Liver (tissue), 8 donors: ENCODE measurements at regions not wholly inside any gene's neighbourhood (a gene's known extent, or its start where the extent isn't known, plus 50 kb on each side); places are given as distances from the start of the nearest gene placed in this dataset.

ENCODE experiments used
- DNase-seq: peaks from one replicate; pipeline ENCODE4 v3.0.0-alpha.2; 2017; ENCODE audit warnings: low spot score
- H3K27ac ChIP-seq, 2 donors: one replicate each; pipeline ENCODE4 v1.7.0; 2013; ENCODE audit warnings: inconsistent platforms in 2 of 2, low read length in 2 of 2, control low read depth in 1 of 2, low read depth in 1 of 2, mild to moderate bottlenecking in 1 of 2
- H3K27me3 ChIP-seq, 4 donors: one replicate each; pipeline versions ENCODE4 v1.6.1 to v1.7.0; 2013; ENCODE audit warnings: low read length in 3 of 4, inconsistent platforms in 1 of 4, mild to moderate bottlenecking in 1 of 4, moderate library complexity in 1 of 4; ENCODE audit not compliant: control insufficient read depth in 4 of 4, insufficient read depth in 4 of 4
- H3K36me3 ChIP-seq, 4 donors: one replicate each; pipeline versions ENCODE4 v1.6.1 to v1.7.0; 2013; ENCODE audit warnings: low read length in 3 of 4, mild to moderate bottlenecking in 3 of 4, low read depth in 1 of 4, moderate library complexity in 1 of 4; ENCODE audit not compliant: control insufficient read depth in 4 of 4, insufficient read depth in 3 of 4
- H3K4me1 ChIP-seq, 4 donors: one replicate each; pipeline versions ENCODE4 v1.6.1 to v1.7.0; 2013; ENCODE audit warnings: low read length in 3 of 4, mild to moderate bottlenecking in 3 of 4, moderate library complexity in 1 of 4; ENCODE audit not compliant: control insufficient read depth in 4 of 4, insufficient read depth in 4 of 4
- H3K4me3 ChIP-seq, 3 donors: one replicate each; pipeline versions ENCODE4 v1.6.1 to v1.7.0; 2013; ENCODE audit warnings: low read length in 3 of 3, control low read depth in 1 of 3, low read depth in 1 of 3, mild to moderate bottlenecking in 1 of 3
- H3K9ac ChIP-seq, 2 donors: one replicate each; pipeline ENCODE4 v1.7.0; 2013; ENCODE audit warnings: low read length in 2 of 2, mild to moderate bottlenecking in 2 of 2, moderate library complexity in 2 of 2, control low read depth in 1 of 2, low read depth in 1 of 2
- H3K9me3 ChIP-seq, 4 donors: one replicate each; pipeline versions ENCODE4 v1.6.1 to v1.7.0; 2013; ENCODE audit warnings: low read length in 3 of 4; ENCODE audit not compliant: control insufficient read depth in 4 of 4
- ATF3 ChIP-seq: IDR thresholded peaks from 2 replicates; pipeline ENCODE4 v1.6.1; 2016; ENCODE audit warnings: antibody characterized with exemption
- EGR1 ChIP-seq, 2 donors: IDR thresholded peaks; 2 replicates each; pipeline ENCODE4 v1.6.1; 2016 to 2018; ENCODE audit warnings: antibody characterized with exemption in 2 of 2, low read depth in 2 of 2
- FOXA1 ChIP-seq: IDR thresholded peaks from 2 replicates; pipeline ENCODE4 v1.6.1; 2016; ENCODE audit warnings: antibody characterized with exemption
- FOXA2 ChIP-seq: IDR thresholded peaks from 2 replicates; pipeline ENCODE4 v1.6.1; 2016; ENCODE audit warnings: antibody characterized with exemption
- GABPA ChIP-seq, 2 donors: IDR thresholded peaks in 1 of 2; conservative IDR thresholded peaks in 1 of 2; 2 replicates each; pipeline ENCODE4 v1.6.1; 2016; ENCODE audit warnings: antibody characterized with exemption in 2 of 2, mild to moderate bottlenecking in 1 of 2, moderate library complexity in 1 of 2
- HNF4A ChIP-seq, 2 donors: conservative IDR thresholded peaks; 2 replicates each; pipeline ENCODE4 v1.6.1; 2016; ENCODE audit warnings: antibody characterized with exemption in 2 of 2, mild to moderate bottlenecking in 2 of 2
- HNF4G ChIP-seq: IDR thresholded peaks from 2 replicates; pipeline ENCODE4 v1.6.1; 2016; ENCODE audit warnings: antibody characterized with exemption
- JUND ChIP-seq, 2 donors: IDR thresholded peaks; 2 replicates each; pipeline ENCODE4 v1.6.1; 2016; ENCODE audit warnings: antibody characterized with exemption in 2 of 2
- MAX ChIP-seq: IDR thresholded peaks from 2 replicates; pipeline ENCODE4 v1.6.1; 2016; ENCODE audit warnings: antibody characterized with exemption
- NR2F2 ChIP-seq: IDR thresholded peaks from 2 replicates; pipeline ENCODE4 v1.6.1; 2016; ENCODE audit warnings: antibody characterized with exemption
- RAD21 ChIP-seq, 2 donors: IDR thresholded peaks; 2 replicates each; pipeline ENCODE4 v1.6.1; 2016; ENCODE audit warnings: antibody characterized with exemption in 2 of 2, mild to moderate bottlenecking in 2 of 2
- RXRA ChIP-seq, 2 donors: IDR thresholded peaks; 2 replicates each; pipeline ENCODE4 v1.6.1; 2017 to 2018; ENCODE audit warnings: antibody characterized with exemption in 2 of 2, mild to moderate bottlenecking in 1 of 2
- SP1 ChIP-seq: IDR thresholded peaks from 2 replicates; pipeline ENCODE4 v1.6.1; 2018; ENCODE audit warnings: antibody characterized with exemption, mild to moderate bottlenecking
- TAF1 ChIP-seq: conservative IDR thresholded peaks from 2 replicates; pipeline ENCODE4 v1.6.1; 2016; ENCODE audit warnings: antibody characterized with exemption, mild to moderate bottlenecking
- YY1 ChIP-seq: IDR thresholded peaks from 2 replicates; pipeline ENCODE4 v1.6.1; 2016; ENCODE audit warnings: antibody characterized with exemption, mild to moderate bottlenecking
- whole genome bisulfite sequencing: extraction: QIAGEN DNeasy Blood & Tissue Kit; methylation state at CpG from one replicate; pipeline ENCODE4 v1.1.7; 2013; 5-methylcytosine and 5-hydroxymethylcytosine counted together
- TF ChIP-seq, protein P1 (sequence below): fragments of 150-350 bp; IDR thresholded peaks from 2 replicates; pipeline ENCODE4 v1.5.1; 2017; ENCODE audit warnings: improper control_type of control experiment, low read depth, low read length; ENCODE audit not compliant: missing input control
- TF ChIP-seq, protein P2 (sequence below): IDR thresholded peaks from 2 replicates; pipeline ENCODE4 v1.6.1; 2016; ENCODE audit warnings: antibody characterized with exemption
- TF ChIP-seq, protein P3 (sequence below): IDR thresholded peaks from 2 replicates; pipeline ENCODE4 v1.6.1; 2016; ENCODE audit warnings: antibody characterized with exemption, mild to moderate bottlenecking
- donor health status: healthy.
- donor health status: healthy.
- donor health status: healthy.
- donor health status: healthy.
- donor health status: healthy.

GRCh38 chr6:137378090-137378369, 116.2 kb downstream of the OLIG3 start:
- H3K27me3 ChIP-seq, result no peaks in the 10 kb centered on the region
- H3K9ac ChIP-seq, result no peak overlapping the region
- WGBS, result 47% methylated on average over 2 of the region's 2 CpGs
- no peak overlapping the region for H3K4me3 ChIP-seq
- H3K4me1 ChIP-seq, result peaks cover 0 to 4% (median 1%) of the 10 kb centered on the region in 4 donors
- no peaks in the 10 kb centered on the region for H3K36me3 ChIP-seq
- TF ChIP-seq SP1, result peak; percentile 35
- TF ChIP-seq HNF4A (conservative IDR thresholded peaks at IDR 0.05), result peak in 1 of 2 donors; percentile 32
- no peak for TF ChIP-seq NR2F2
- TF ChIP-seq RXRA (IDR thresholded peaks at IDR 0.05), result peak in 1 of 2 donors; percentile 26
- no peak for TF ChIP-seq HNF4G
- no peak for DNase-seq
- peak overlapping the region in 1 of 2 donors; percentile 16 for H3K27ac ChIP-seq
- no peaks in the 10 kb centered on the region for H3K9me3 ChIP-seq

- no peak overlapping the region for H3K27ac ChIP-seq
- H3K4me3 ChIP-seq, result no peak overlapping the region
- no peaks in the 10 kb centered on the region for H3K36me3 ChIP-seq
- H3K9ac ChIP-seq, result no peak overlapping the region
- peaks cover 3 to 22% (median 6%) of the 10 kb centered on the region in 4 donors for H3K4me1 ChIP-seq
- no peaks in the 10 kb centered on the region for H3K27me3 ChIP-seq
- no peaks in the 10 kb centered on the region for H3K9me3 ChIP-seq
- no peak for TF ChIP-seq GABPA (IDR thresholded peaks at IDR 0.05 in 1 of 2, conservative IDR thresholded peaks at IDR 0.05 in 1 of 2)
- TF ChIP-seq RXRA (IDR thresholded peaks at IDR 0.05), result no peak
- TF ChIP-seq RAD21 (IDR thresholded peaks at IDR 0.05), result no peak
- no peak for TF ChIP-seq TAF1
- TF ChIP-seq YY1, result no peak
- TF ChIP-seq FOXA1, result no peak
- no peak for TF ChIP-seq HNF4A (conservative IDR thresholded peaks at IDR 0.05)
- no peak for TF ChIP-seq FOXA2
- no peak for DNase-seq
- 92% methylated on average over 1 of the region's 1 CpG for WGBS
These were observed 120.9 kb downstream of the OLIG3 start for GRCh38 chr6:137373296-137373695.

- Histone ChIP-seq H3K4me3 (no peak overlapping the region), H3K27me3 (no peaks in the 10 kb centered on the region), H3K9ac (no peak overlapping the region), H3K9me3 (no peaks in the 10 kb centered on the region), H3K4me1 (peaks cover 3 to 22% (median 5%) of the 10 kb centered on the region in 4 donors), H3K27ac (no peak overlapping the region), H3K36me3 (no peaks in the 10 kb centered on the region)
- TF ChIP-seq NR2F2, result no peak
- TF ChIP-seq JUND (IDR thresholded peaks at IDR 0.05), result no peak
- TF ChIP-seq, protein P1, sequence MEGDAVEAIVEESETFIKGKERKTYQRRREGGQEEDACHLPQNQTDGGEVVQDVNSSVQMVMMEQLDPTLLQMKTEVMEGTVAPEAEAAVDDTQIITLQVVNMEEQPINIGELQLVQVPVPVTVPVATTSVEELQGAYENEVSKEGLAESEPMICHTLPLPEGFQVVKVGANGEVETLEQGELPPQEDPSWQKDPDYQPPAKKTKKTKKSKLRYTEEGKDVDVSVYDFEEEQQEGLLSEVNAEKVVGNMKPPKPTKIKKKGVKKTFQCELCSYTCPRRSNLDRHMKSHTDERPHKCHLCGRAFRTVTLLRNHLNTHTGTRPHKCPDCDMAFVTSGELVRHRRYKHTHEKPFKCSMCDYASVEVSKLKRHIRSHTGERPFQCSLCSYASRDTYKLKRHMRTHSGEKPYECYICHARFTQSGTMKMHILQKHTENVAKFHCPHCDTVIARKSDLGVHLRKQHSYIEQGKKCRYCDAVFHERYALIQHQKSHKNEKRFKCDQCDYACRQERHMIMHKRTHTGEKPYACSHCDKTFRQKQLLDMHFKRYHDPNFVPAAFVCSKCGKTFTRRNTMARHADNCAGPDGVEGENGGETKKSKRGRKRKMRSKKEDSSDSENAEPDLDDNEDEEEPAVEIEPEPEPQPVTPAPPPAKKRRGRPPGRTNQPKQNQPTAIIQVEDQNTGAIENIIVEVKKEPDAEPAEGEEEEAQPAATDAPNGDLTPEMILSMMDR, result no peak
- TF ChIP-seq HNF4G, result no peak
- no peak for TF ChIP-seq ATF3
- TF ChIP-seq, protein P2, sequence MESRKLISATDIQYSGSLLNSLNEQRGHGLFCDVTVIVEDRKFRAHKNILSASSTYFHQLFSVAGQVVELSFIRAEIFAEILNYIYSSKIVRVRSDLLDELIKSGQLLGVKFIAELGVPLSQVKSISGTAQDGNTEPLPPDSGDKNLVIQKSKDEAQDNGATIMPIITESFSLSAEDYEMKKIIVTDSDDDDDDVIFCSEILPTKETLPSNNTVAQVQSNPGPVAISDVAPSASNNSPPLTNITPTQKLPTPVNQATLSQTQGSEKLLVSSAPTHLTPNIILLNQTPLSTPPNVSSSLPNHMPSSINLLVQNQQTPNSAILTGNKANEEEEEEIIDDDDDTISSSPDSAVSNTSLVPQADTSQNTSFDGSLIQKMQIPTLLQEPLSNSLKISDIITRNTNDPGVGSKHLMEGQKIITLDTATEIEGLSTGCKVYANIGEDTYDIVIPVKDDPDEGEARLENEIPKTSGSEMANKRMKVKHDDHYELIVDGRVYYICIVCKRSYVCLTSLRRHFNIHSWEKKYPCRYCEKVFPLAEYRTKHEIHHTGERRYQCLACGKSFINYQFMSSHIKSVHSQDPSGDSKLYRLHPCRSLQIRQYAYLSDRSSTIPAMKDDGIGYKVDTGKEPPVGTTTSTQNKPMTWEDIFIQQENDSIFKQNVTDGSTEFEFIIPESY, result no peak
- no peak for TF ChIP-seq EGR1 (IDR thresholded peaks at IDR 0.05; ENCODE audit: low read depth in 2 of 2)
- TF ChIP-seq GABPA (IDR thresholded peaks at IDR 0.05 in 1 of 2, conservative IDR thresholded peaks at IDR 0.05 in 1 of 2), result no peak
- TF ChIP-seq YY1, result no peak
- TF ChIP-seq SP1, result no peak
- TF ChIP-seq, protein P3, sequence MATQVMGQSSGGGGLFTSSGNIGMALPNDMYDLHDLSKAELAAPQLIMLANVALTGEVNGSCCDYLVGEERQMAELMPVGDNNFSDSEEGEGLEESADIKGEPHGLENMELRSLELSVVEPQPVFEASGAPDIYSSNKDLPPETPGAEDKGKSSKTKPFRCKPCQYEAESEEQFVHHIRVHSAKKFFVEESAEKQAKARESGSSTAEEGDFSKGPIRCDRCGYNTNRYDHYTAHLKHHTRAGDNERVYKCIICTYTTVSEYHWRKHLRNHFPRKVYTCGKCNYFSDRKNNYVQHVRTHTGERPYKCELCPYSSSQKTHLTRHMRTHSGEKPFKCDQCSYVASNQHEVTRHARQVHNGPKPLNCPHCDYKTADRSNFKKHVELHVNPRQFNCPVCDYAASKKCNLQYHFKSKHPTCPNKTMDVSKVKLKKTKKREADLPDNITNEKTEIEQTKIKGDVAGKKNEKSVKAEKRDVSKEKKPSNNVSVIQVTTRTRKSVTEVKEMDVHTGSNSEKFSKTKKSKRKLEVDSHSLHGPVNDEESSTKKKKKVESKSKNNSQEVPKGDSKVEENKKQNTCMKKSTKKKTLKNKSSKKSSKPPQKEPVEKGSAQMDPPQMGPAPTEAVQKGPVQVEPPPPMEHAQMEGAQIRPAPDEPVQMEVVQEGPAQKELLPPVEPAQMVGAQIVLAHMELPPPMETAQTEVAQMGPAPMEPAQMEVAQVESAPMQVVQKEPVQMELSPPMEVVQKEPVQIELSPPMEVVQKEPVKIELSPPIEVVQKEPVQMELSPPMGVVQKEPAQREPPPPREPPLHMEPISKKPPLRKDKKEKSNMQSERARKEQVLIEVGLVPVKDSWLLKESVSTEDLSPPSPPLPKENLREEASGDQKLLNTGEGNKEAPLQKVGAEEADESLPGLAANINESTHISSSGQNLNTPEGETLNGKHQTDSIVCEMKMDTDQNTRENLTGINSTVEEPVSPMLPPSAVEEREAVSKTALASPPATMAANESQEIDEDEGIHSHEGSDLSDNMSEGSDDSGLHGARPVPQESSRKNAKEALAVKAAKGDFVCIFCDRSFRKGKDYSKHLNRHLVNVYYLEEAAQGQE, result no peak
- no peak for TF ChIP-seq MAX
- TF ChIP-seq TAF1, result no peak
- TF ChIP-seq FOXA1, result no peak
- no peak for TF ChIP-seq RXRA (IDR thresholded peaks at IDR 0.05)
- no peak for TF ChIP-seq RAD21 (IDR thresholded peaks at IDR 0.05)
- WGBS, result 96% methylated on average over 2 of the region's 2 CpGs
- no peak for DNase-seq
These were observed 121.7 kb downstream of the OLIG3 start for GRCh38 chr6:137372532-137372931.
